IMR-90 (cell line): ENCODE measurements at regions not wholly inside any gene's neighbourhood (a gene's known extent, or its start where the extent isn't known, plus 50 kb on each side); places are given as distances from the start of the nearest gene placed in this dataset.

Experiments
- ATAC-seq: fragments of 200-7000 bp; cut with Tn5 transposase; 2 replicates; pipeline ENCODE4 v1.9.1; 2020; ENCODE audit warnings: low read depth, mild to moderate bottlenecking, moderate library complexity
- BruUV-seq: library from RNA; stranded (reverse); fragments of 400-500 nt; replicated peaks from 2 replicates; lab custom pipeline; 2021; lab: Mats Ljungman, UMichigan
- CTCF ChIA-PET: fragments of 300-600 bp; formaldehyde crosslinking; extraction: SDS; loops from one replicate; lab custom pipeline; 2021; ENCODE audit warnings: antibody characterized with exemption; lab: Yijun Ruan, JAX
- POLR2A ChIA-PET: fragments of 300-600 bp; sonication (Branson Sonifier 250); formaldehyde crosslinking; loops from one replicate; lab custom pipeline; 2022; ENCODE audit warnings: antibody characterized with exemption; ENCODE audit not compliant: unreplicated experiment; lab: Charles Lee
- DNase-seq: peaks from one replicate; pipeline ENCODE4 v3.0.0; 2013
- H2AFZ ChIP-seq: replicated peaks from 2 replicates; pipeline ENCODE3; 2013; ENCODE audit warnings: low read length, mild to moderate bottlenecking; ENCODE audit not compliant: poor library complexity
- H2AK5ac ChIP-seq: 2 replicates; pipeline ENCODE4 v1.6.1; 2013; ENCODE audit warnings: low read depth, low read length, inconsistent platforms
- H2AK9ac ChIP-seq: replicated peaks from 2 replicates; pipeline ENCODE3; 2013; ENCODE audit warnings: mild to moderate bottlenecking, low read depth, low read length, moderate library complexity; ENCODE audit not compliant: poor library complexity
- H2BK120ac ChIP-seq: 2 replicates; pipeline ENCODE4 v1.6.1; 2013; ENCODE audit warnings: low read depth, low read length, inconsistent platforms
- H2BK15ac ChIP-seq: 3 replicates; pipeline ENCODE4 v1.6.1; 2013; ENCODE audit warnings: low read depth, low read length, inconsistent platforms
- H2BK20ac ChIP-seq: 2 replicates; pipeline ENCODE4 v1.6.1; 2013; ENCODE audit warnings: low read depth, mild to moderate bottlenecking, inconsistent platforms, low read length, moderate library complexity
- H2BK5ac ChIP-seq: 2 replicates; pipeline ENCODE4 v1.6.1; 2013; ENCODE audit warnings: mild to moderate bottlenecking, low read depth, low read length, inconsistent platforms; ENCODE audit not compliant: poor library complexity, severe bottlenecking
- H3K14ac ChIP-seq: replicated peaks from 2 replicates; pipeline ENCODE4 v1.6.1; 2013; ENCODE audit warnings: low read depth, low read length, inconsistent platforms
- H3K18ac ChIP-seq: 2 replicates; pipeline ENCODE4 v1.6.1; 2013; ENCODE audit warnings: low read depth, low read length, control low read depth
- H3K23ac ChIP-seq: 2 replicates; pipeline ENCODE4 v1.6.1; 2013; ENCODE audit warnings: low read depth, low read length, inconsistent platforms
- H3K27ac ChIP-seq: 2 replicates; pipeline ENCODE4 v1.5.1; 2013; ENCODE audit warnings: mild to moderate bottlenecking, control low read depth, low read length; ENCODE audit not compliant: insufficient read depth
- H3K27me3 ChIP-seq: 2 replicates; pipeline ENCODE4 v1.6.1; 2013; ENCODE audit warnings: low read length; ENCODE audit not compliant: control insufficient read depth, insufficient read depth
- H3K36me3 ChIP-seq: 2 replicates; pipeline ENCODE4 v1.6.1; 2013; ENCODE audit warnings: low read length, mixed read lengths; ENCODE audit not compliant: control insufficient read depth, insufficient read depth
- H3K4ac ChIP-seq: 2 replicates; pipeline ENCODE4 v1.6.1; 2013; ENCODE audit warnings: low read depth, low read length, inconsistent platforms
- H3K4me1 ChIP-seq: 2 replicates; pipeline ENCODE4 v1.6.1; 2013; ENCODE audit warnings: low read length, mixed read lengths; ENCODE audit not compliant: control insufficient read depth, insufficient read depth
- H3K4me2 ChIP-seq: 2 replicates; pipeline ENCODE4 v1.6.1; 2013; ENCODE audit warnings: low read depth, mild to moderate bottlenecking, control low read depth, low read length, moderate library complexity
- H3K4me3 ChIP-seq: 2 replicates; pipeline ENCODE4 v1.5.1; 2013; ENCODE audit warnings: low read depth, mild to moderate bottlenecking, control low read depth, low read length, moderate library complexity; ENCODE audit not compliant: insufficient read depth
- H3K56ac ChIP-seq: 2 replicates; pipeline ENCODE4 v1.6.1; 2013; ENCODE audit warnings: low read length, inconsistent platforms; ENCODE audit not compliant: insufficient read depth; ENCODE audit errors: extremely low read depth
- H3K79me1 ChIP-seq, 2 experiments: 2 replicates each; pipeline ENCODE4 v1.6.1; 2013; ENCODE audit warnings: low read length in 2 of 2, inconsistent platforms in 1 of 2, low read depth in 1 of 2
- H3K9ac ChIP-seq: 2 replicates; pipeline ENCODE4 v1.6.1; 2013; ENCODE audit warnings: low read depth, low read length, control low read depth
- H3K9me1 ChIP-seq: 2 replicates; pipeline ENCODE4 v1.6.1; 2013; ENCODE audit warnings: low read length, inconsistent platforms; ENCODE audit not compliant: insufficient read depth
- H3K9me3 ChIP-seq: 2 replicates; pipeline ENCODE4 v1.6.1; 2013; ENCODE audit warnings: low read length; ENCODE audit not compliant: control insufficient read depth, insufficient read depth
- H4K20me1 ChIP-seq: 2 replicates; pipeline ENCODE4 v1.6.1; 2013; ENCODE audit warnings: low read length, inconsistent platforms; ENCODE audit not compliant: insufficient read depth
- H4K5ac ChIP-seq: 2 replicates; pipeline ENCODE4 v1.6.1; 2013; ENCODE audit warnings: mild to moderate bottlenecking, low read depth, low read length, control low read depth
- H4K8ac ChIP-seq, 2 experiments: 2 replicates each; pipeline ENCODE4 v1.6.1; 2013; ENCODE audit warnings: low read depth in 2 of 2, low read length in 2 of 2, control low read depth in 1 of 2, inconsistent platforms in 1 of 2
- H4K91ac ChIP-seq: 2 replicates; pipeline ENCODE4 v1.6.1; 2013; ENCODE audit warnings: low read depth, low read length, inconsistent platforms; ENCODE audit not compliant: insufficient read depth
- BHLHE40 ChIP-seq: fragments of 150-350 bp; IDR thresholded peaks from 2 replicates; pipeline ENCODE4 v1.6.1; 2016; ENCODE audit warnings: mild to moderate bottlenecking, low read depth, low read length
- CEBPB ChIP-seq: IDR thresholded peaks from 2 replicates; pipeline ENCODE4 v1.6.1; 2012; ENCODE audit warnings: low read depth, low read length, improper control_type of control experiment
- CHD1 ChIP-seq: IDR thresholded peaks from 2 replicates; pipeline ENCODE4 v1.6.1; 2012; ENCODE audit warnings: low read depth, low read length, improper control_type of control experiment
- CTCF ChIP-seq: conservative IDR thresholded peaks from 2 replicates; pipeline ENCODE4 v1.5.1; 2012; ENCODE audit warnings: mild to moderate bottlenecking, low read depth, low read length, improper control_type of control experiment
- FOS ChIP-seq: fragments of 150-350 bp; IDR thresholded peaks from 2 replicates; pipeline ENCODE4 v1.6.1; 2016; ENCODE audit warnings: low read depth, low read length
- MAFK ChIP-seq: IDR thresholded peaks from 2 replicates; pipeline ENCODE4 v1.6.1; 2012; ENCODE audit warnings: low read depth, low read length, improper control_type of control experiment
- MAZ ChIP-seq: IDR thresholded peaks from 2 replicates; pipeline ENCODE4 v1.6.1; 2012; ENCODE audit warnings: low read depth, mild to moderate bottlenecking, low read length, improper control_type of control experiment, moderate library complexity, borderline replicate concordance
- MXI1 ChIP-seq: IDR thresholded peaks from 2 replicates; pipeline ENCODE4 v1.6.1; 2012; ENCODE audit warnings: low read depth, mild to moderate bottlenecking, low read length, moderate library complexity, borderline replicate concordance
- NFE2L2 ChIP-seq: fragments of 150-350 bp; IDR thresholded peaks from 2 replicates; pipeline ENCODE4 v1.6.1; 2016; ENCODE audit warnings: low read depth, mild to moderate bottlenecking, low read length
- POLR2A ChIP-seq: IDR thresholded peaks from 2 replicates; pipeline ENCODE4 v1.6.1; 2012; ENCODE audit warnings: mild to moderate bottlenecking, low read depth, low read length
- RAD21 ChIP-seq: IDR thresholded peaks from 2 replicates; pipeline ENCODE4 v1.6.1; 2012; ENCODE audit warnings: low read length, improper control_type of control experiment
- RCOR1 ChIP-seq: IDR thresholded peaks from 2 replicates; pipeline ENCODE4 v1.6.1; 2012; ENCODE audit warnings: mild to moderate bottlenecking, low read length, improper control_type of control experiment; ENCODE audit not compliant: insufficient replicate concordance
- RFX5 ChIP-seq: IDR thresholded peaks from 2 replicates; pipeline ENCODE4 v1.8.0; 2012; ENCODE audit warnings: low read depth, mild to moderate bottlenecking, low read length, moderate library complexity
- SMC3 ChIP-seq: fragments of 150-350 bp; IDR thresholded peaks from 2 replicates; pipeline ENCODE4 v1.6.1; 2016; ENCODE audit warnings: low read depth, mild to moderate bottlenecking, antibody characterized with exemption, low read length, moderate library complexity
- USF2 ChIP-seq: fragments of 150-350 bp; IDR thresholded peaks from 2 replicates; pipeline ENCODE4 v1.6.1; 2017; ENCODE audit warnings: mild to moderate bottlenecking, antibody characterized with exemption, low read length, low read depth
- WGBS, 2 experiments: methylation state at CpG; one replicate each; pipeline versions ENCODE4 v1.1.5 to v1.1.7; 2013; ENCODE audit warnings: missing lambda C conversion rate in 2 of 2; ENCODE audit not compliant: insufficient read length in 1 of 2; ENCODE audit errors: extremely low coverage in 2 of 2; 5-methylcytosine and 5-hydroxymethylcytosine counted together
- dilution Hi-C: fragments of 300-500 bp; cut with HindIII; formaldehyde crosslinking; loops from one replicate; pipeline ENCODE4 v1.14.3; 2018; ENCODE audit warnings: low sequenced_read_pairs; ENCODE audit not compliant: unreplicated experiment
- in situ Hi-C: fragments of 300-500 bp; cut with MboI; formaldehyde crosslinking; loops from 3 replicates; pipeline ENCODE4 v1.14.3; 2019; ENCODE audit warnings: low sequenced_read_pairs, inconsistent platforms, mixed read lengths
- intact Hi-C: fragments of 100-400 bp; cut with micrococcal nuclease; formaldehyde crosslinking; loops from 2 replicates; pipeline ENCODE4 v1.10.0; 2022
- TF ChIP-seq, protein P1 (sequence below): fragments of 150-350 bp; IDR thresholded peaks from 2 replicates; pipeline ENCODE4 v1.6.1; 2016; ENCODE audit warnings: low read depth, mild to moderate bottlenecking, low read length, moderate library complexity, borderline replicate concordance

DNA sequence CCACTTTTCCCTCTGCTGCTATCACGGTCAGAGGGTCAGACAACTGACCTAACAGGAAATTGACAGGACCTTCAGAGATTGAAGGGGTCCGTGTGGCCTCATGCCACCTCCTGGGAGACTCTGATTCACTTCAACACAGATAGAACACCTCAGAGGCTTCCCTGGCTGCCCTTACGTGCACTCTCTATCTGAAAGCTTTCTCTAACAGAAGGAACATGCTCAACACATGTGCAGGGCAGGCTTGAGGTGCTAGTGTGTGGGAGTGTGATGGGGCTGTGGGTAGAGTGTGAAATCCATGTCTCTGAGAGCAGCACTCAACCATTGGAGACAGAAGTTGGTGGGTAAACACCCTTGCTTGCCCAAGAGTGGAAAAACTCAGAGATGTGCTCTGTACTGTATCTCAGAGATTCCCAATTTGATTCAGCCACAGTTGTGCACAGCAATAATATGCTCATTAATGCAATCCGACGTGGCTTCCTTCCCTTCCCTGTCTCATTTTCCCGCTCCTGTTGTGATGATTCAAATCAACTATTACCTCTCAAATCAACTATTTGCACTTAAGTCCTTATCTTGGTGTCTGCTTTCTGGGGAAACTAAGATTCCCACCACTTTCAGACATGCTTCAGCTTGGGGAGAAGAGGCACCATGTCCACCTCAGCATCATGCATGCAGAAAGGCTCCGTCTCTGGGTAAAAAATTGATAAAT, 62.0 kb upstream of the MAGEB2 start:
- H2BK120ac ChIP-seq = no peak overlapping the region
- no peaks in the 10 kb centered on the region for H3K79me1 ChIP-seq
- no peak overlapping the region for H3K4me2 ChIP-seq
- H3K4ac ChIP-seq = no peak overlapping the region
- no peaks in the 10 kb centered on the region for H3K9me3 ChIP-seq
- H2AK9ac ChIP-seq = no peak overlapping the region
- in situ Hi-C loops (no loop called here), dilution Hi-C loops (no loop called here), intact Hi-C loops (no loop called here)
- H4K5ac ChIP-seq = no peak overlapping the region
- H3K36me3 ChIP-seq = no peaks in the 10 kb centered on the region
- H3K9ac ChIP-seq = no peak overlapping the region
- no peak overlapping the region for H4K91ac ChIP-seq
- no peak overlapping the region for H2AK5ac ChIP-seq
- H2AFZ ChIP-seq = no peak overlapping the region
- no peak overlapping the region for H3K27ac ChIP-seq
- POLR2A ChIA-PET = no interaction called here
- 68% methylated on average over 4 of the region's 7 CpGs; no CpG with 5 or more reads in 1 of the 2 experiments for WGBS, 2 experiments
- H3K56ac ChIP-seq = no peak overlapping the region
- H4K8ac ChIP-seq = no peak overlapping the region
- H2BK15ac ChIP-seq = no peak overlapping the region
- DNase-seq = no peak
- CTCF ChIA-PET = no interaction called here
- no peak for TF ChIP-seq USF2
- no peak for TF ChIP-seq RCOR1
- TF ChIP-seq NFE2L2 = no peak
- no peak for TF ChIP-seq CEBPB
- TF ChIP-seq POLR2A = no peak
- TF ChIP-seq MXI1 = no peak
- TF ChIP-seq, protein P1, sequence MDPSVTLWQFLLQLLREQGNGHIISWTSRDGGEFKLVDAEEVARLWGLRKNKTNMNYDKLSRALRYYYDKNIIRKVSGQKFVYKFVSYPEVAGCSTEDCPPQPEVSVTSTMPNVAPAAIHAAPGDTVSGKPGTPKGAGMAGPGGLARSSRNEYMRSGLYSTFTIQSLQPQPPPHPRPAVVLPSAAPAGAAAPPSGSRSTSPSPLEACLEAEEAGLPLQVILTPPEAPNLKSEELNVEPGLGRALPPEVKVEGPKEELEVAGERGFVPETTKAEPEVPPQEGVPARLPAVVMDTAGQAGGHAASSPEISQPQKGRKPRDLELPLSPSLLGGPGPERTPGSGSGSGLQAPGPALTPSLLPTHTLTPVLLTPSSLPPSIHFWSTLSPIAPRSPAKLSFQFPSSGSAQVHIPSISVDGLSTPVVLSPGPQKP = no peak
- no peak for TF ChIP-seq BHLHE40
- no peak for TF ChIP-seq FOS
- TF ChIP-seq MAFK = no peak
- TF ChIP-seq CHD1 = no peak
- no peak for TF ChIP-seq CTCF
- no peak for TF ChIP-seq RFX5
- no peak for TF ChIP-seq SMC3
- no peak for TF ChIP-seq MAZ
- no peak for TF ChIP-seq RAD21
- no peaks in the 10 kb centered on the region; the same call in 1 of the 2 replicates for H3K27me3 ChIP-seq
- H3K18ac ChIP-seq = no peak overlapping the region
- no peak for ATAC-seq
- BruUV-seq = no TSS peak
- no peaks in the 10 kb centered on the region for H3K4me1 ChIP-seq
- no peak overlapping the region for H2BK5ac ChIP-seq
- no peak overlapping the region for H3K4me3 ChIP-seq
- no peak overlapping the region for H2BK20ac ChIP-seq
- no peak overlapping the region for H3K23ac ChIP-seq
- H3K14ac ChIP-seq = no peak overlapping the region
- H3K9me1 ChIP-seq = no peaks in the 10 kb centered on the region
- no peaks in the 10 kb centered on the region for H4K20me1 ChIP-seq
